SU-DHL-6 (cell line): ENCODE measurements at regions not wholly inside any gene's neighbourhood (a gene's known extent, or its start where the extent isn't known, plus 50 kb on each side); places are given as distances from the start of the nearest gene placed in this dataset.
"Not testable (repeated sequence)": the region's sequence is repeated elsewhere in the genome, so short reads cannot be mapped to it uniquely, and the experiment has no call there.

Experiments
- H2AFZ ChIP-seq: fragments of 200-600 bp; sonication (generic); 2 replicates; pipeline ENCODE4 v1.6.1; 2014; ENCODE audit warnings: low read depth, mild to moderate bottlenecking, moderate library complexity, mixed read lengths, antibody characterized with exemption, low read length; ENCODE audit not compliant: severe bottlenecking
- H3F3A ChIP-seq: fragments of 200-600 bp; shearing (Covaris generic); 2 replicates; pipeline ENCODE4 v1.6.0; 2016; ENCODE audit warnings: antibody characterized with exemption, mild to moderate bottlenecking; ENCODE audit not compliant: insufficient read depth
- H3K27ac ChIP-seq: fragments of 200-600 bp; sonication (generic); 2 replicates; pipeline ENCODE4 v1.5.1; 2016; ENCODE audit warnings: low read depth, mild to moderate bottlenecking, low read length, moderate library complexity, mixed read lengths
- H3K27me3 ChIP-seq: fragments of 200-600 bp; sonication (generic), shearing (Covaris generic); 2 replicates; pipeline ENCODE4 v1.6.0; 2014; ENCODE audit warnings: mild to moderate bottlenecking, low read length
- H3K36me3 ChIP-seq: fragments of 200-600 bp; sonication (generic); 2 replicates; pipeline ENCODE4 v1.6.1; 2014; ENCODE audit warnings: mild to moderate bottlenecking, low read length, mixed read lengths
- H3K4me2 ChIP-seq: fragments of 300-600, 200-600 bp; shearing (Covaris generic), sonication (generic); 2 replicates; pipeline ENCODE4 v1.6.0; 2014; ENCODE audit warnings: low read length, low read depth, mild to moderate bottlenecking; ENCODE audit not compliant: poor library complexity, severe bottlenecking
- H3K4me3 ChIP-seq: fragments of 200-600 bp; sonication (generic); 2 replicates; pipeline ENCODE4 v1.5.1; 2014; ENCODE audit warnings: antibody characterized with exemption, low read length, mild to moderate bottlenecking, mixed read lengths; ENCODE audit not compliant: insufficient read depth, poor library complexity, severe bottlenecking
- H3K79me2 ChIP-seq: fragments of 200-600 bp; sonication (generic); 2 replicates; pipeline ENCODE4 v1.6.1; 2014; ENCODE audit warnings: mild to moderate bottlenecking, low read length, moderate library complexity; ENCODE audit not compliant: insufficient read depth
- H3K9ac ChIP-seq: fragments of 200-600 bp; sonication (generic); 2 replicates; pipeline ENCODE4 v1.7.0; 2014; ENCODE audit warnings: mild to moderate bottlenecking, low read length
- H3K9me2 ChIP-seq: fragments of 200-600 bp; sonication (generic); replicated peaks from 2 replicates; pipeline ENCODE4 v1.6.1; 2014; ENCODE audit warnings: low read length; ENCODE audit not compliant: insufficient read depth
- H3K9me3 ChIP-seq: fragments of 200-600 bp; sonication (generic); 2 replicates; pipeline ENCODE4 v1.6.1; 2014; ENCODE audit warnings: low read length, mixed read lengths; ENCODE audit not compliant: insufficient read depth
- H4K20me1 ChIP-seq: fragments of 200-600 bp; sonication (generic); 2 replicates; pipeline ENCODE4 v1.6.1; 2014; ENCODE audit warnings: low read depth, mild to moderate bottlenecking, antibody characterized with exemption, low read length, moderate library complexity, mixed read lengths
- EZH2phosphoT487 ChIP-seq: fragments of 200-600 bp; sonication (generic), shearing (Covaris generic); conservative IDR thresholded peaks from 2 replicates; pipeline ENCODE4 v1.6.1; 2018; ENCODE audit warnings: mild to moderate bottlenecking, antibody characterized with exemption, low read length, moderate library complexity, mixed read lengths
- TF ChIP-seq, protein P1 (sequence below): fragments of 200-600 bp; sonication (generic); IDR thresholded peaks from one replicate; pipeline ENCODE4 v1.5.1; 2017; ENCODE audit warnings: antibody characterized with exemption, mild to moderate bottlenecking, low read length, moderate library complexity; ENCODE audit not compliant: insufficient read depth, poor library complexity, severe bottlenecking

DNA sequence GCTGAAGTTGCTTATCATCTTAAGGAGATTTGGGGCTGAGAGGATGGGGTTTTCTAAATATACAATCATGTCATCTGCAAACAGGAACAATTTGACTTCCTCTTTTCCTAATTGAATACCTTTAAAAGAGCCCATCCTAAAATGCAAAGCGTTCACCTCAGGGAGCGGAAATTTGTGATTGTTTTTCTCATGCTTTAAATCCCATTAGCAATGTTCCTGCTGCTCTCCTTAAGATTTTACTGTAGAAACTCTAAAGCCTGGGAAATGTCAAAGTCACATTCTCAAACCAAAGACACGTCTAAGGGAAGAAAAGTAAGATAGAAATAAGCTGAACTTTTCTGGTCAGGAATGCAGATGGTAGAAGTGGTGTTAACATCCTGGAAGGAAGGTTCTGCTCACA, 285.8 kb upstream of the MAP2 start:
- H3K9me3 ChIP-seq = no peaks in the 10 kb centered on the region
- no peaks in the 10 kb centered on the region for H3K79me2 ChIP-seq
- no peak overlapping the region for H3K4me3 ChIP-seq
- no peak overlapping the region for H3K27ac ChIP-seq
- H3K9ac ChIP-seq = no peak overlapping the region
- TF ChIP-seq, protein P1, sequence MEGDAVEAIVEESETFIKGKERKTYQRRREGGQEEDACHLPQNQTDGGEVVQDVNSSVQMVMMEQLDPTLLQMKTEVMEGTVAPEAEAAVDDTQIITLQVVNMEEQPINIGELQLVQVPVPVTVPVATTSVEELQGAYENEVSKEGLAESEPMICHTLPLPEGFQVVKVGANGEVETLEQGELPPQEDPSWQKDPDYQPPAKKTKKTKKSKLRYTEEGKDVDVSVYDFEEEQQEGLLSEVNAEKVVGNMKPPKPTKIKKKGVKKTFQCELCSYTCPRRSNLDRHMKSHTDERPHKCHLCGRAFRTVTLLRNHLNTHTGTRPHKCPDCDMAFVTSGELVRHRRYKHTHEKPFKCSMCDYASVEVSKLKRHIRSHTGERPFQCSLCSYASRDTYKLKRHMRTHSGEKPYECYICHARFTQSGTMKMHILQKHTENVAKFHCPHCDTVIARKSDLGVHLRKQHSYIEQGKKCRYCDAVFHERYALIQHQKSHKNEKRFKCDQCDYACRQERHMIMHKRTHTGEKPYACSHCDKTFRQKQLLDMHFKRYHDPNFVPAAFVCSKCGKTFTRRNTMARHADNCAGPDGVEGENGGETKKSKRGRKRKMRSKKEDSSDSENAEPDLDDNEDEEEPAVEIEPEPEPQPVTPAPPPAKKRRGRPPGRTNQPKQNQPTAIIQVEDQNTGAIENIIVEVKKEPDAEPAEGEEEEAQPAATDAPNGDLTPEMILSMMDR = no peak
- TF ChIP-seq EZH2phosphoT487 = no peak
- no peaks in the 10 kb centered on the region for H3K36me3 ChIP-seq
- H3K4me2 ChIP-seq = no peak overlapping the region
- no peaks in the 10 kb centered on the region for H3K27me3 ChIP-seq
- H3K9me2 ChIP-seq = no peaks in the 10 kb centered on the region
- no peaks in the 10 kb centered on the region for H3F3A ChIP-seq
- no peaks in the 10 kb centered on the region for H4K20me1 ChIP-seq
- no peak overlapping the region for H2AFZ ChIP-seq

DNA sequence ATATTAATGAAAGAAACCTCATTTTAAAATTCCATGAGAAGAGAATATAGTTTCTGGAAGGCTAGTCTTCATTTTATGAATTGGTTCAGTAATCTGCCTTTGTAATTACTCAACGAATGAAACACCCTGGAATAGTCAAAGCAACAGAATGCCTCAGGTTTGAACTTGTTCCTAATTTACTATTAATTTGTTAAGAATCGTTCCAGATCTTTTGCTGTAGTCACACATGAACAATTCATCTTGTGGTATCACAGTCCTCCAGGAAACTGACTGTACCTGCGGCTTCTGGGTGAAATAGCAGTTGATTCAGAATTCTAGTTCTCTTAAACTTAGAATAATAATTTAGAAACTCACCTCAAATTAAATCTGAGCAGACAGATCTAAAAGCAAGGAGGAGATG, 282.7 kb upstream of the MAP2 start:
- H3K27ac ChIP-seq = no peak overlapping the region
- no peak overlapping the region for H3K9ac ChIP-seq
- H3F3A ChIP-seq = no peaks in the 10 kb centered on the region
- no peaks in the 10 kb centered on the region for H3K9me2 ChIP-seq
- no peak overlapping the region for H3K4me2 ChIP-seq
- no peak for TF ChIP-seq EZH2phosphoT487
- TF ChIP-seq, protein P1 = no peak
- H3K79me2 ChIP-seq = no peaks in the 10 kb centered on the region
- no peak overlapping the region for H2AFZ ChIP-seq
- no peaks in the 10 kb centered on the region for H3K27me3 ChIP-seq
- H4K20me1 ChIP-seq = no peaks in the 10 kb centered on the region
- H3K9me3 ChIP-seq = no peaks in the 10 kb centered on the region
- no peak overlapping the region for H3K4me3 ChIP-seq
- no peaks in the 10 kb centered on the region for H3K36me3 ChIP-seq

DNA sequence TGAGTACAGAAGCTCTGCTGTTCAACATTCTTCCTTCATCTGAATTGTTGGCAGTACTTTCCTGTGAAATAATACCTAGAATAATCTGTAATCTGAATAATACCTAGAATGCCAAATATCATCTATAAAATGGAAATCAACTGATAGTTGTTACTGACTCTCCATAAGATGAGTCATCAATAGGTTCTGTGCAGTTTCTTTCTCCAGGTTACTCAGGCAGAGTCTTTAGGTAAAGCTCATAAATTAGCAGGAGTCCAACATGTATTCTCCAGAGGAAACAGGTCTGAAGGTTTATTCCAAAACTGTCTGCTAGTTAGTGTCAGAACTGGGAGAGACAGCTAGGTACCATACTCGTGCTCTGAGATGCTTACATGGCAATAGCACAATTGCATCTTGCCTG, 282.0 kb upstream of the MAP2 start:
- Histone ChIP-seq H3K4me3 (no peak overlapping the region), H3K9me2 (no peaks in the 10 kb centered on the region), H2AFZ (no peak overlapping the region), H3K79me2 (no peaks in the 10 kb centered on the region), H3K9ac (no peak overlapping the region), H3F3A (no peaks in the 10 kb centered on the region), H3K27me3 (no peaks in the 10 kb centered on the region), H3K9me3 (no peaks in the 10 kb centered on the region), H3K27ac (no peak overlapping the region), H3K4me2 (no peak overlapping the region), H3K36me3 (no peaks in the 10 kb centered on the region), H4K20me1 (no peaks in the 10 kb centered on the region)
- TF ChIP-seq EZH2phosphoT487 = no peak
- TF ChIP-seq, protein P1 = no peak

DNA sequence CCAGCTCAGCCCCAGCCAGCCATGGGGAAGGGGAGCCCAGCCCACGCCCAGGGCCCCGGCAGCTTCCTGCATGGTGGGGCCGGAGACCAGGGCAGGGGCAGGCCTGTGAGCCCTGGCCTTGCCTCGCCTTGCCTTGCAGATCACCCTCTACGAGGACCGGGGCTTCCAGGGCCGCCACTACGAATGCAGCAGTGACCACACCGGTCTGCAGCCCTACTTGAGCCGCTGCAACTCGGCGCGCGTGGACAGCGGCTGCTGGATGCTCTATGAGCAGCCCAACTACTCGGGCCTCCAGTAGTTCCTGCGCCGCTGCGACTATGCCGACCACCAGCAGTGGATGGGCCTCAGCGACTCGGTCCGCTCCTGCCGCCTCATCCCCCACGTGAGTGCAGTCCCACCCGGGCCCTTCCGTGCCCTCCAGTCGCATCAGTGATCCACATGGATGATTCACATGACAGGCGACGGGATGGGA, 278.6 kb upstream of the MAP2 start:
- not testable (repeated sequence) for H3K4me2 ChIP-seq, H3K9ac ChIP-seq, H3K27ac ChIP-seq, H3K4me3 ChIP-seq, H3K79me2 ChIP-seq, H3K36me3 ChIP-seq, H3K9me3 ChIP-seq, H4K20me1 ChIP-seq, H3K27me3 ChIP-seq, H3F3A ChIP-seq, H2AFZ ChIP-seq, H3K9me2 ChIP-seq
